GM12892 (cell line): ENCODE measurements at regions not wholly inside any gene's neighbourhood (a gene's known extent, or its start where the extent isn't known, plus 50 kb on each side); places are given as distances from the start of the nearest gene placed in this dataset.

ENCODE experiments used
- POLR2A ChIP-seq: IDR thresholded peaks from 2 replicates; pipeline ENCODE4 v1.6.1; 2011; ENCODE audit warnings: low read depth, low read length, control low read depth
- POLR2AphosphoS5 ChIP-seq: IDR thresholded peaks from 2 replicates; pipeline ENCODE4 v1.6.1; 2011; ENCODE audit warnings: low read depth, low read length, control low read depth
- TAF1 ChIP-seq: IDR thresholded peaks from 2 replicates; pipeline ENCODE4 v1.6.1; 2011; ENCODE audit warnings: low read depth, mild to moderate bottlenecking, control low read depth, low read length, borderline replicate concordance

- no peak for TF ChIP-seq POLR2A
- no peak for TF ChIP-seq POLR2AphosphoS5
- TF ChIP-seq TAF1 = no peak
These were observed 119.0 kb upstream of the SGK1 start for GRCh38 chr6:134436950-134437349.
